ENCODE measurements at regions not wholly inside any gene's neighbourhood (a gene's known extent, or its start where the extent isn't known, plus 50 kb on each side); places are given as distances from the start of the nearest gene placed in this dataset.

DNA sequence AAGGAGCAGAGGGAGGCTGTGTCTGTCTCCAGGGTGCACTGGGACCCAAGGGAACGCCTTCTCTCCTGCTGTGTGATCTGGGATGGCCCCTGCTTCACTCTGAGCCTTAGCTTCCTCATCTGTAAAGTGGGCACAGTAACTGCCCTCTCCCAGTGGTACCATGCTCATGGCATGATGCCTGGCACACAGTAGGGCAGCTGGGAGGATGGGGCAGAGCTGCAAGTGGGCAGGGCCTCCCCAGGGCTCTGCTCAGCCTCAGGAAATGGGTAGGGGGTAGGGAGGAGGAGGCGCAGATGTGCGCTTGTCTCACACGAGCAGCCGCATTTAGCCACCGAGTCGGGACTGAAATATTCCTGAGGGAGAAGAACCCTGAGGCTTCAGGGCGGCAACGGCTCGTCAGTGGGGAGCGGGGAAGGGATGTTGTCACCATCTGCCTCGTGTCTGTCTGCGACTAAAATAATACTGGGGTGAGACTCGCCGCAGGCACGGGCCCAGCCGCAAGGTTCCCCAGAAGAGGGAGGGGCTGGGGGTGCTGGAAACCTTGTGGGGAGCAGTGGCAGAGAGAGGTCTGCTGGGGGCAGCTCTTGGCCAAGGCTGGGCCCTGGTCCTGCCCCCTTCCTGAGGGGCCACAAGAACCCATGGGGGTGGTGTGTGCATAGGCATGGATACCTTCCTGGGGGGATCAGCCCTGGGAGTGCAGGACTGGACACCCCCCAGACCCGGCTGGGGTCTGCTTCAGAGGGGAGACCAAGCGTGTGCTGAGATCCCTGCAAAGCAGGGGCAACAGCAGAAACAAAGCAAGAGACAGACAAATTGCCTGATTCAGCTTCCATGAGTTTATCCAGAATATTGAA, 55.2 kb upstream of the PSD2 start:
- Histone ChIP-seq H3K4me3 (no peak overlapping the region), H3K4me1 (peaks cover 0 to 5% (median under 1%) of the 10 kb centered on the region in 3 donors), H3K27me3 (no peaks in the 10 kb centered on the region), H3K9me3 (no peaks in the 10 kb centered on the region), H3K36me3 (no peaks in the 10 kb centered on the region), H3K27ac (no peak overlapping the region)
- ATAC-seq: no peak
- TF ChIP-seq POLR2A (IDR thresholded peaks at IDR 0.05): no peak
- no peak for TF ChIP-seq EP300 (IDR thresholded peaks at IDR 0.05)
- no peak for TF ChIP-seq POLR2AphosphoS5 (IDR thresholded peaks at IDR 0.05)
- TF ChIP-seq, protein P1, sequence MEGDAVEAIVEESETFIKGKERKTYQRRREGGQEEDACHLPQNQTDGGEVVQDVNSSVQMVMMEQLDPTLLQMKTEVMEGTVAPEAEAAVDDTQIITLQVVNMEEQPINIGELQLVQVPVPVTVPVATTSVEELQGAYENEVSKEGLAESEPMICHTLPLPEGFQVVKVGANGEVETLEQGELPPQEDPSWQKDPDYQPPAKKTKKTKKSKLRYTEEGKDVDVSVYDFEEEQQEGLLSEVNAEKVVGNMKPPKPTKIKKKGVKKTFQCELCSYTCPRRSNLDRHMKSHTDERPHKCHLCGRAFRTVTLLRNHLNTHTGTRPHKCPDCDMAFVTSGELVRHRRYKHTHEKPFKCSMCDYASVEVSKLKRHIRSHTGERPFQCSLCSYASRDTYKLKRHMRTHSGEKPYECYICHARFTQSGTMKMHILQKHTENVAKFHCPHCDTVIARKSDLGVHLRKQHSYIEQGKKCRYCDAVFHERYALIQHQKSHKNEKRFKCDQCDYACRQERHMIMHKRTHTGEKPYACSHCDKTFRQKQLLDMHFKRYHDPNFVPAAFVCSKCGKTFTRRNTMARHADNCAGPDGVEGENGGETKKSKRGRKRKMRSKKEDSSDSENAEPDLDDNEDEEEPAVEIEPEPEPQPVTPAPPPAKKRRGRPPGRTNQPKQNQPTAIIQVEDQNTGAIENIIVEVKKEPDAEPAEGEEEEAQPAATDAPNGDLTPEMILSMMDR (IDR thresholded peaks at IDR 0.05): no peak
- WGBS, 2 donors (ENCODE audit: low coverage in 1 of 2): 49 to 68% methylated on average over 7 to 14 of the region's 19 CpGs

DNA sequence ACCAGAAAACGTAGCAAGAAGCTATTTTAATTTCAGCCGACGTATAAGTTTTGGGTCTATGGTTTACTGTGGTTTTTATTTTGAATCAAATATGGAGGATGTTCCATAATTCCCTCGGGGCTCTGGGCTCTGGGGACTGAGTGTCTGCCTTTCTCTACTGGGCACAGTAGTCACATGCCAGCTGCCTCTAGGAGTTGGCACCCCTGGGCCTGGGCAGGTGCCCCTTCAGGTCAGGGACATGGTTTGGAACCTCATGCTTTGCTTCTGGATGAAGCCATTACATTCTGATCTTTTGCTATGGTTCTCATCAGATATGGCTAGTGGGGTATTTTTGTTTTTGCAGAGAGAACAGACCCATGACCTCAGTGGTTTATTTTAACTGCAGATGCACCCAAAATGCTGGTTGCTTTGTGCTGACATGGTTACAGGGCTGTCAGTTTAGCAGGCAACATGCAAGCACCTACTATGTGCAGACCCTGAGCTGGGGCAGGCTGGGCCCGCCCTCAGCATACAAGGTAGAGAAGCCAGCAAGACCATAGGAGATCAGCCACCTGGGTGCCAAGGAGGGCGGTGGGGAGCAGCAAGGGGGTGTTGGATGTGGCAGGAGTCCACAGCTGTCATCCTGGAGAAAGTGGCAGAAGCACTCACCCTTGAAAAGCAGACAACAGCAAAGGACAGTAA, 54.5 kb upstream of the PSD2 start:
- no peak overlapping the region for H3K4me3 ChIP-seq
- TF ChIP-seq EP300 (IDR thresholded peaks at IDR 0.05) (no peak), POLR2AphosphoS5 (IDR thresholded peaks at IDR 0.05) (no peak), POLR2A (IDR thresholded peaks at IDR 0.05) (no peak)
- TF ChIP-seq, protein P1 (IDR thresholded peaks at IDR 0.05): no peak
- WGBS, 2 donors (ENCODE audit: low coverage in 1 of 2): 65 to 79% methylated on average over 4 of the region's 6 CpGs
- no peaks in the 10 kb centered on the region for H3K36me3 ChIP-seq
- no peak overlapping the region for H3K27ac ChIP-seq
- peaks cover 0 to 12% (median 7%) of the 10 kb centered on the region in 3 donors for H3K4me1 ChIP-seq
- no peaks in the 10 kb centered on the region for H3K9me3 ChIP-seq
- H3K27me3 ChIP-seq: no peaks in the 10 kb centered on the region
- ATAC-seq: no peak

DNA sequence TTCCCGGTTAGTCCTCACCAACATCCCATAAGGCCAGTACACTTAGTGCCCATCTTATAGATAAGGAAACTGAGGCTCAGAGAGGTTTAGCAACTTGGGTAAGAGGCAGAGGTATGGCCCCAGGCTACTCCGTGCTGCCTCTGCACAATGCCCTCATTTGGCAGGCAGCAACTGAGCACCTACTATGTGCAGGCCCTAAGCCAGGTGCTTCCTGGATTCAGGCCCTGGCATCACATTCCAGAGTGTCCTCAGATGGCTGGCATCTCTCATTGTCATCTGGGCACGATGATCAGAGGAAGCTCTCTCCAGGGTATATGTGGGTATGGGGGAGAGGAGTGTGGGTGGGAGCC, 53.8 kb upstream of the PSD2 start:
- Histone ChIP-seq H3K27me3 (peaks cover 3% of the 10 kb centered on the region), H3K4me3 (no peak overlapping the region), H3K36me3 (no peaks in the 10 kb centered on the region), H3K4me1 (peaks cover 0 to 19% (median 12%) of the 10 kb centered on the region in 3 donors), H3K9me3 (no peaks in the 10 kb centered on the region), H3K27ac (no peak overlapping the region)
- TF ChIP-seq, protein P1 (IDR thresholded peaks at IDR 0.05): no peak
- TF ChIP-seq POLR2AphosphoS5 (IDR thresholded peaks at IDR 0.05) (no peak), POLR2A (IDR thresholded peaks at IDR 0.05) (no peak), EP300 (IDR thresholded peaks at IDR 0.05) (no peak)
- no CpG with 5 or more reads among the region's 3 CpGs for WGBS, 2 donors (ENCODE audit: low coverage in 1 of 2)
- no peak for ATAC-seq

DNA sequence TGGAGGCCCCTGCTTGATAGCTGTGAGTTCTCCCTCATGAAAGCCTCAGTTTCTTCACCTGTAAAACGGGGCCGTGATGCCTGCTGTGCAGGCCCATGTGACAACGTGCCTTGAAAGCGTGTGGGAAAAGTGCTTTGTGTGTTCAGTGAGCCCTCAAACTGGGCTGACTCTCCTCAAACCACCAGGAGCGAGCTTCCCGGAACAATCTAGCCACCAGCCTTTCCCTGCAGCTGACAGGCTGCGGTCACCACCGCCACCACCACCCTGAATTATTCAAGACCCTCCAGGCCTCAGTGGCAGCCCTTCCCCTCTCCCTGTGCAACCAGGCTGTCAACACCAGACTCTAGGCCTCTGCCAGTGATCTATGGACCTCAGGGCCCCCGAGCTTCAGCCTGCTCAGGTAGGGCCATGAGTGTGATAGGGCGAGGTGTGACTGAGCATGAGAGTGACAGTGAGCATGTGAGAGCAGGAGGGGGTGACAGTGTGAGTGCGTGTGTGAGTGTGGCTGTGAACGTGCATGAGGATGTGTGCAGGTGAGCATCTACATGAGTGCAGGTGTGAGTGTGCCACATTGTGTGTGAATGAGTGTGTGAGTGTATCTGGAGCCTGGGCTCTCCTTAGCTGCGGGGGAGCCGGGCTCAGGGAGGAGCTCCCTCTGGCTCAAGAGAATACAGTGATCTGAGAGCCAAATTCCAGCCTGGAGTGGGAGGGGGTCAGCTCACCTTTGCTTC, 53.3 kb upstream of the PSD2 start:
- no peak for ATAC-seq
- 82 to 87% methylated on average over 2 to 10 of the region's 14 CpGs for WGBS, 2 donors (ENCODE audit: low coverage in 1 of 2)

More for the DNA sequence above, 53.3 kb upstream of the PSD2 start:
- no peaks in the 10 kb centered on the region for H3K36me3 ChIP-seq
- no peaks in the 10 kb centered on the region for H3K9me3 ChIP-seq
- peaks cover 0 to 24% (median 17%) of the 10 kb centered on the region in 3 donors for H3K4me1 ChIP-seq
- peaks cover 9% of the 10 kb centered on the region for H3K27me3 ChIP-seq
- no peak for TF ChIP-seq POLR2AphosphoS5 (IDR thresholded peaks at IDR 0.05)
- no peak for TF ChIP-seq POLR2A (IDR thresholded peaks at IDR 0.05)
- TF ChIP-seq EP300 (IDR thresholded peaks at IDR 0.05): no peak
- TF ChIP-seq, protein P1 (IDR thresholded peaks at IDR 0.05): no peak
- no peak overlapping the region for H3K27ac ChIP-seq
- H3K4me3 ChIP-seq: no peak overlapping the region
